ENCODE measurements at regions not wholly inside any gene's neighbourhood (a gene's known extent, or its start where the extent isn't known, plus 50 kb on each side); places are given as distances from the start of the nearest gene placed in this dataset.
A peak's percentile ranks its signal among the peaks of the same experiment; 100 is the strongest.

- Histone ChIP-seq H3K27ac (peak overlapping the region in 1 of 21 experiments; percentile 17), H3K4me3 (no peak overlapping the region)
These were observed 56.5 kb upstream of the ANKRD55 start for GRCh38 chr5:56289602-56289987.

- Histone ChIP-seq H3K4me3 (no peak overlapping the region), H3K27ac (peak overlapping the region in 1 of 21 experiments; percentile 1)
These were observed 55.9 kb upstream of the ANKRD55 start for GRCh38 chr5:56288873-56289601.

- Histone ChIP-seq H3K4me3 (no peak overlapping the region), H3K27ac (no peak overlapping the region)
These were observed 53.1 kb upstream of the ANKRD55 start for GRCh38 chr5:56286015-56286884.

- Histone ChIP-seq H3K4me3 (no peak overlapping the region), H3K27ac (no peak overlapping the region)
These were observed 49.8 kb upstream of the ANKRD55 start for GRCh38 chr5:56282951-56283350.

Data from skin epidermis (tissue), 12 donors.